MCF 10A (cell line): ENCODE measurements at regions not wholly inside any gene's neighbourhood (a gene's known extent, or its start where the extent isn't known, plus 50 kb on each side); places are given as distances from the start of the nearest gene placed in this dataset.

ENCODE experiments used
- BruUV-seq: library from RNA; stranded (reverse); fragments of 400-500 nt; replicated peaks from 2 replicates; lab custom pipeline; 2021; lab: Mats Ljungman, UMichigan
- CTCF ChIA-PET: fragments of 300-600 bp; sonication (Branson Sonifier 250); formaldehyde crosslinking; extraction: SDS; loops from one replicate; lab custom pipeline; 2021; ENCODE audit warnings: antibody characterized with exemption, inconsistent platforms; lab: Yijun Ruan, JAX
- POLR2A ChIA-PET: fragments of 300-600, 350-650 bp; sonication (Branson Sonifier 250); formaldehyde crosslinking; extraction: SDS; loops from one replicate; lab custom pipeline; 2020; ENCODE audit warnings: antibody characterized with exemption, inconsistent platforms; lab: Yijun Ruan, JAX
- DNase-seq: peaks from one replicate; pipeline ENCODE4 v3.0.0-alpha.2; 2018; ENCODE audit not compliant: unreplicated experiment
- H3K27ac Mint-ChIP-seq: one replicate; pipeline ENCODE4 v1.8.0; 2022; ENCODE audit warnings: mild to moderate bottlenecking, low read depth, mixed read lengths; ENCODE audit not compliant: unreplicated experiment
- H3K27me3 Mint-ChIP-seq: one replicate; pipeline ENCODE4 v1.8.0; 2022; ENCODE audit warnings: mixed read lengths; ENCODE audit not compliant: insufficient read depth, unreplicated experiment
- H3K36me3 Mint-ChIP-seq: one replicate; pipeline ENCODE4 v1.8.0; 2022; ENCODE audit warnings: mild to moderate bottlenecking, moderate library complexity, mixed read lengths; ENCODE audit not compliant: insufficient read depth, unreplicated experiment
- H3K4me1 Mint-ChIP-seq: one replicate; pipeline ENCODE4 v1.8.0; 2022; ENCODE audit warnings: mixed read lengths; ENCODE audit not compliant: insufficient read depth, unreplicated experiment
- H3K4me3 Mint-ChIP-seq: one replicate; pipeline ENCODE4 v1.8.0; 2022; ENCODE audit warnings: mild to moderate bottlenecking, moderate library complexity, mixed read lengths; ENCODE audit not compliant: unreplicated experiment
- H3K9me3 Mint-ChIP-seq: one replicate; pipeline ENCODE4 v1.8.0; 2022; ENCODE audit warnings: mixed read lengths; ENCODE audit not compliant: unreplicated experiment
- intact Hi-C: fragments of 100-400 bp; cut with micrococcal nuclease; formaldehyde crosslinking; loops from 2 replicates; pipeline ENCODE4 v1.14.1; 2022
- TF ChIP-seq, protein P1 (sequence below): fragments of 200-600 bp; IDR thresholded peaks from one replicate; pipeline ENCODE4 v1.8.0; 2022; ENCODE audit warnings: antibody characterized with exemption, mild to moderate bottlenecking; ENCODE audit not compliant: unreplicated experiment

GRCh38 chr4:146110871-146111485 lies 64.5 kb upstream of the LSM6 start:
- Mint-ChIP-seq H3K9me3 (peaks cover 10% of the 10 kb centered on the region), H3K36me3 (no peaks in the 10 kb centered on the region), H3K4me1 (no peaks in the 10 kb centered on the region), H3K27me3 (peaks cover 11% of the 10 kb centered on the region), H3K27ac (no peak overlapping the region), H3K4me3 (no peak overlapping the region)
- BruUV-seq = no TSS peak
- ChIA-PET POLR2A (no interaction called here), CTCF (interaction anchor here (0.6 to 1.4 kb wide), 3 partner anchors 15 to 332 kb away, joined by 3 to 7 read pairs (median 5); no protein-coding TSS in a partner anchor)
- TF ChIP-seq, protein P1, sequence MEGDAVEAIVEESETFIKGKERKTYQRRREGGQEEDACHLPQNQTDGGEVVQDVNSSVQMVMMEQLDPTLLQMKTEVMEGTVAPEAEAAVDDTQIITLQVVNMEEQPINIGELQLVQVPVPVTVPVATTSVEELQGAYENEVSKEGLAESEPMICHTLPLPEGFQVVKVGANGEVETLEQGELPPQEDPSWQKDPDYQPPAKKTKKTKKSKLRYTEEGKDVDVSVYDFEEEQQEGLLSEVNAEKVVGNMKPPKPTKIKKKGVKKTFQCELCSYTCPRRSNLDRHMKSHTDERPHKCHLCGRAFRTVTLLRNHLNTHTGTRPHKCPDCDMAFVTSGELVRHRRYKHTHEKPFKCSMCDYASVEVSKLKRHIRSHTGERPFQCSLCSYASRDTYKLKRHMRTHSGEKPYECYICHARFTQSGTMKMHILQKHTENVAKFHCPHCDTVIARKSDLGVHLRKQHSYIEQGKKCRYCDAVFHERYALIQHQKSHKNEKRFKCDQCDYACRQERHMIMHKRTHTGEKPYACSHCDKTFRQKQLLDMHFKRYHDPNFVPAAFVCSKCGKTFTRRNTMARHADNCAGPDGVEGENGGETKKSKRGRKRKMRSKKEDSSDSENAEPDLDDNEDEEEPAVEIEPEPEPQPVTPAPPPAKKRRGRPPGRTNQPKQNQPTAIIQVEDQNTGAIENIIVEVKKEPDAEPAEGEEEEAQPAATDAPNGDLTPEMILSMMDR = no peak
- DNase-seq = no peak
- intact Hi-C loops = no loop called here

DNA sequence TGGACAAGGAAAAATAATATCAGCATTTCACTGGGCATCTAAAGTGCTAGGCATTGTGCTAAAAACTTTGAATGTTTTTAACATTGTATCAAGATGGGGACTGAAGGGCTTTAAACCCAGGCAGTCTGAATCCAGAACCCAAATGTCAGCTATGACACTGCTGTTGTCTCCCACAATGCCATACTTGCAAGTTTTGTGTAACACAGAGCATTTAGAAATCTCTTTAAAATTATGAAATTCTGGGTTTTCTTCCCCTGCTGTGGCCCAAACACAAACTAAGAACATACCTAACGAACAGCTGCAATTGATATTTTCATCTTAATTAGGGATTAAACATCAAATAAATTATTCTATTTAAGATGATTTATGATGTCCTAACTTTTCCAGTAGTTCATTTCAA lies 66.8 kb upstream of the LSM6 start:
- ChIA-PET CTCF (interaction anchor here (1.2 kb wide), 1 partner anchor 13 kb away, joined by 4 read pairs; no protein-coding TSS in a partner anchor), POLR2A (interaction anchor here (0.6 kb wide), 1 partner anchor 323 kb away, joined by 3 read pairs; no protein-coding TSS in a partner anchor)
- intact Hi-C loops = no loop called here
- BruUV-seq = no TSS peak
- DNase-seq = no peak
- TF ChIP-seq, protein P1 = no peak
- peaks cover 7% of the 10 kb centered on the region for H3K27me3 Mint-ChIP-seq
- H3K9me3 Mint-ChIP-seq = peaks cover 5% of the 10 kb centered on the region
- no peak overlapping the region for H3K4me3 Mint-ChIP-seq
- H3K4me1 Mint-ChIP-seq = no peaks in the 10 kb centered on the region
- no peak overlapping the region for H3K27ac Mint-ChIP-seq
- H3K36me3 Mint-ChIP-seq = no peaks in the 10 kb centered on the region

DNA sequence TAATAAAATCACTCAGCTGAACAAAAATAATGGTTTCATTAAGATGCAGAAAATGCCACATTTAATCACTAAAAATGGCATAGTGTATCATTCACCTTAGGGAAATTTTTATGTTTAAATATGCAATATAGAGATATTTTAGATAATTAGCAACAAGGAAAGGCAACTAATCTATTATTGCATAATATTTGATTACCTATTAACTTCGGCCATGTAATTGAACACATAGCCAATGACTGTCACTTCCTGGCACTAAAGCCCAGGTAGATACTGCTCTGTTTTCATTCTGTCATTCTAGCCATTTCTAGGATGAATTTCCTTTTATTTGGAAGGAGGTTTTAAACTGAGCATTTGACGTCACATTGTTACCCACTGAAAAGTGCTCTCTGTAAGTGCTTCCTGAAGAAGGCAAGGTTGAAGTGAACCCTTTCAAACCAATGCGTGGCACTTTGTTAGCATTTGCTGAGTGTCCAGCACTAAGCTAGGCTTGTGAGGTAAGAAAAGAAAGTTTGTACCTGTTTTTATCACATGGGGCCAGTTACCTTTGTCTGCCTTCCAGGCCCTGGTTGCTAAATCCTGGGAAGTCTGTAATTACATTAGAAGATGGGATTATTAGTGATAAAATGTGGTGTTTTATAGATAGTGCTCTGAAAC lies 67.8 kb upstream of the LSM6 start:
- Mint-ChIP-seq H3K4me3 (no peak overlapping the region), H3K9me3 (no peaks in the 10 kb centered on the region), H3K36me3 (no peaks in the 10 kb centered on the region), H3K4me1 (no peaks in the 10 kb centered on the region), H3K27me3 (no peaks in the 10 kb centered on the region), H3K27ac (no peak overlapping the region)
- TF ChIP-seq, protein P1 = no peak
- no peak for DNase-seq
- no TSS peak for BruUV-seq
- intact Hi-C loops = no loop called here
- CTCF ChIA-PET = interaction anchor here (0.6 to 1.8 kb wide), 3 partner anchors 12 to 81 kb away, joined by 3 to 8 read pairs (median 3); no protein-coding TSS in a partner anchor
- POLR2A ChIA-PET = no interaction called here

GRCh38 chr4:146105464-146105863 lies 70.1 kb upstream of the LSM6 start:
- TF ChIP-seq, protein P1 = no peak
- no peaks in the 10 kb centered on the region for H3K4me1 Mint-ChIP-seq
- H3K9me3 Mint-ChIP-seq = no peaks in the 10 kb centered on the region
- H3K27me3 Mint-ChIP-seq = no peaks in the 10 kb centered on the region
- H3K27ac Mint-ChIP-seq = no peak overlapping the region
- CTCF ChIA-PET = interaction anchor here (1.2 kb wide), 1 partner anchor 10 kb away, joined by 4 read pairs; no protein-coding TSS in a partner anchor
- H3K36me3 Mint-ChIP-seq = no peaks in the 10 kb centered on the region
- POLR2A ChIA-PET = no interaction called here
- DNase-seq = no peak
- H3K4me3 Mint-ChIP-seq = no peak overlapping the region
- intact Hi-C loops = no loop called here
- no TSS peak for BruUV-seq
